Stomach (tissue), 8 donors: ENCODE measurements at regions not wholly inside any gene's neighbourhood (a gene's known extent, or its start where the extent isn't known, plus 50 kb on each side); places are given as distances from the start of the nearest gene placed in this dataset.

Experiments used
- DNase-seq, 2 donors: peaks; one replicate each; pipeline versions ENCODE4 v3.0.0 to v3.0.0-alpha.2; 2013 to 2019
- H3K27ac ChIP-seq, 5 donors: fragments of 200-600 bp in 4 of 5; sonication (generic) in 4 of 5; one replicate each; pipeline ENCODE4 v1.5.1; 2013 to 2019; ENCODE audit warnings: mild to moderate bottlenecking in 1 of 5, moderate library complexity in 1 of 5
- H3K27me3 ChIP-seq, 3 donors: fragments of 200-600 bp; sonication (generic); one replicate each; pipeline ENCODE4 v1.5.1; 2017 to 2019; ENCODE audit warnings: mixed run types in 1 of 3
- H3K36me3 ChIP-seq, 4 donors: fragments of 200-600 bp; sonication (generic); 1 replicate in 3 of 4; 2 replicates in 1 of 4; pipeline ENCODE4 v1.5.1; 2016 to 2019
- H3K4me1 ChIP-seq, 4 donors: fragments of 200-600 bp; sonication (generic); one replicate each; pipeline ENCODE4 v1.5.1; 2016 to 2019
- H3K4me3 ChIP-seq, 4 donors: fragments of 200-600 bp; sonication (generic) in 3 of 4; one replicate each; pipeline ENCODE4 v1.5.1; 2016 to 2019; ENCODE audit warnings: mild to moderate bottlenecking in 1 of 4
- H3K9me3 ChIP-seq, 4 donors: fragments of 200-600 bp; sonication (generic); one replicate each; pipeline ENCODE4 v1.5.1; 2016 to 2019
- EP300 ChIP-seq: sonication (generic); formaldehyde crosslinking; IDR thresholded peaks from one replicate; pipeline ENCODE4 v1.6.1; 2017; ENCODE audit warnings: antibody characterized with exemption
- POLR2A ChIP-seq, 4 donors: fragments of 450-650 bp; IDR thresholded peaks; one replicate each; pipeline ENCODE4 v1.6.1; 2016; ENCODE audit warnings: antibody characterized with exemption in 4 of 4, control low read depth in 2 of 4, mild to moderate bottlenecking in 1 of 4, moderate library complexity in 1 of 4
- POLR2AphosphoS5 ChIP-seq, 3 donors: sonication (generic); formaldehyde crosslinking; IDR thresholded peaks; one replicate each; pipeline ENCODE4 v1.6.1; 2016; ENCODE audit warnings: antibody characterized with exemption in 3 of 3
- WGBS, 5 donors: extraction: QIAGEN DNeasy Blood & Tissue Kit in 3 of 5; methylation state at CpG; one replicate each; pipeline versions ENCODE4 v1.1.5 to v1.1.7; 2013 to 2018; 5-methylcytosine and 5-hydroxymethylcytosine counted together
- intact Hi-C: fragments of 100-400 bp; cut with DNase I; formaldehyde crosslinking; loops from one replicate; pipeline ENCODE4 v1.15.1; 2023; ENCODE audit warnings: low total_unique reads
- TF ChIP-seq, protein P1 (sequence below), 7 experiments: fragments of 450-650 bp in 4 of 7; fragments of 200-600 bp in 3 of 7; sonication (generic) in 3 of 7; IDR thresholded peaks; one replicate each; pipeline ENCODE4 v1.5.1; 2016 to 2019; ENCODE audit warnings: antibody characterized with exemption in 7 of 7, control low read depth in 2 of 7, mild to moderate bottlenecking in 1 of 7
- donor health status: healthy with polysubstance abuse.
- donor health status: Bipolar disorder and iron deficiency.
- donor health status: healthy.

DNA sequence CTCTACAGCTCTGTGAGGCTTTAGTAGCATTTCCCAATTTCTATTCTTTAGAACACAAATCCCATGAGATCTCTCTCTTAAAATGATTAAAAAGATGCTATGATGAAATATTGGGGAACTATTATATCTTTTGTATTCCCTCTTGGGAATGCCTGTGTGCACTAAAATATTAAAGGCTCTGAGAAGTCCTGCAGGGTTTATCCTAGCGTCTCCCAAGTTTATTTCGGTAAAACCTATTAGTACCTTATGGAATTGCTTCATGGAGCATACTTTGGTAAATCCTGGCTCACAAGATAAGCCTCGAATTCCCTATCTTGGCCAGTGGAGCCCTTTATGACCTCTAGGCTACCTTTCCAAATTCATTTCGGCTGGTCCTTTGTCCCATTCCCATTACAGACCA lies 306.8 kb downstream of the VRK1 start:
- no peak overlapping the region for H3K4me3 ChIP-seq
- no peak overlapping the region for H3K27ac ChIP-seq
- H3K36me3 ChIP-seq, result no peaks in the 10 kb centered on the region
- WGBS, 5 donors, result 75 to 80% (median 78%) methylated on average over 4 of the region's 4 CpGs
- DNase-seq, result no peak
- H3K4me1 ChIP-seq, result no peaks in the 10 kb centered on the region
- peaks cover 0 to 13% (median 6%) of the 10 kb centered on the region in 4 donors for H3K9me3 ChIP-seq
- intact Hi-C loops, result no loop called here
- no peak for TF ChIP-seq POLR2AphosphoS5 (IDR thresholded peaks at IDR 0.05)
- TF ChIP-seq, protein P1, sequence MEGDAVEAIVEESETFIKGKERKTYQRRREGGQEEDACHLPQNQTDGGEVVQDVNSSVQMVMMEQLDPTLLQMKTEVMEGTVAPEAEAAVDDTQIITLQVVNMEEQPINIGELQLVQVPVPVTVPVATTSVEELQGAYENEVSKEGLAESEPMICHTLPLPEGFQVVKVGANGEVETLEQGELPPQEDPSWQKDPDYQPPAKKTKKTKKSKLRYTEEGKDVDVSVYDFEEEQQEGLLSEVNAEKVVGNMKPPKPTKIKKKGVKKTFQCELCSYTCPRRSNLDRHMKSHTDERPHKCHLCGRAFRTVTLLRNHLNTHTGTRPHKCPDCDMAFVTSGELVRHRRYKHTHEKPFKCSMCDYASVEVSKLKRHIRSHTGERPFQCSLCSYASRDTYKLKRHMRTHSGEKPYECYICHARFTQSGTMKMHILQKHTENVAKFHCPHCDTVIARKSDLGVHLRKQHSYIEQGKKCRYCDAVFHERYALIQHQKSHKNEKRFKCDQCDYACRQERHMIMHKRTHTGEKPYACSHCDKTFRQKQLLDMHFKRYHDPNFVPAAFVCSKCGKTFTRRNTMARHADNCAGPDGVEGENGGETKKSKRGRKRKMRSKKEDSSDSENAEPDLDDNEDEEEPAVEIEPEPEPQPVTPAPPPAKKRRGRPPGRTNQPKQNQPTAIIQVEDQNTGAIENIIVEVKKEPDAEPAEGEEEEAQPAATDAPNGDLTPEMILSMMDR (IDR thresholded peaks at IDR 0.05), result no peak
- H3K27me3 ChIP-seq, result peaks cover 0 to 36% (median 0%) of the 10 kb centered on the region in 3 donors

DNA sequence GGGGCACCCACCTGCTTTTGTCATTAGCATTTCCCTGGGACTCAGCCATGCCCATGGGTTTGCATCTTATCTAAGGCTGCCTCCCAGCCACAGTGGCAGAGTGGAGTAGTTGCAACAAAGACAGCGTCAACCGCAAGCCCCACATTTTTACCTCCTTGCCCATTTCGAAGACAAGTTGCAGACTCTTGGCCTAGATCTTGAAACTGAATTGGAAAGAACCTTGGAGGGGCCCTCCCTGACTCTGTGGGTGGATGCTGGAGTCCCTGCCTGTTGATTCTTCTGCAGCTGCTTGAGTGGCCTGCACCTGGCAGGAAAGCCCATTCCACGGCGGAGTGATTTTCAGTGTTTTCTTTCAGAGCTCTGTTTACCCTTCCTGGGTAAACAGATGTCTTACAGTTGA lies 309.0 kb downstream of the VRK1 start:
- no peak overlapping the region for H3K4me3 ChIP-seq
- intact Hi-C loops, result no loop called here
- H3K36me3 ChIP-seq, result no peaks in the 10 kb centered on the region
- peaks cover 0 to 24% (median 17%) of the 10 kb centered on the region in 4 donors for H3K9me3 ChIP-seq
- H3K27ac ChIP-seq, result no peak overlapping the region
- H3K4me1 ChIP-seq, result no peaks in the 10 kb centered on the region
- TF ChIP-seq POLR2A (IDR thresholded peaks at IDR 0.05) (no peak), EP300 (no peak)
- TF ChIP-seq, protein P1 (IDR thresholded peaks at IDR 0.05), result no peak
- peaks cover 0 to 33% (median 0%) of the 10 kb centered on the region in 3 donors for H3K27me3 ChIP-seq
- peak in 1 of 2 donors; percentile 18 for DNase-seq
- 25 to 51% (median 38%) methylated on average over 5 of the region's 5 CpGs for WGBS, 5 donors

DNA sequence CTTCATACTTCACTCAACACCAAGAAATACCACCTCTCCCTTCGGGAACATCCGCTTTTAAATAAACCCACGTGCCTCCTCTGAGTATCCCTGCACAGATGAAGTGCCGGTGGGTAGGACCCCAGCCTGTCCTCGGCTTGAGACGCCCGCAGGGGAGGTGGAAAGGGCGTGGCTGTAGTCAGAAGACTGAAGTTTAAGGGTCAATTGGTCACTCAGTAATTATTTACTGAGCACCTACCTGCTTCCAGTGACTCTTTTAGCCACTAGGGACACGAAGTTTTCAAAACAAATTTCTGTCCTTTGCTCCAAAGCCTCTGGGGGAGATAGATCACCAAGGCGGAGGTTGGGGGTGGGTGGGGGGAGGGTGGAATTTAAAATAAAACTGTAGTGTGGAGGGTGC lies 309.4 kb downstream of the VRK1 start:
- TF ChIP-seq POLR2A (IDR thresholded peaks at IDR 0.05), result no peak
- no peak for TF ChIP-seq EP300
- TF ChIP-seq POLR2AphosphoS5 (IDR thresholded peaks at IDR 0.05), result no peak
- TF ChIP-seq, protein P1 (IDR thresholded peaks at IDR 0.05), result no peak
- Histone ChIP-seq H3K9me3 (peaks cover 0 to 24% (median 17%) of the 10 kb centered on the region in 4 donors), H3K4me1 (no peaks in the 10 kb centered on the region), H3K4me3 (no peak overlapping the region), H3K36me3 (no peaks in the 10 kb centered on the region), H3K27ac (no peak overlapping the region), H3K27me3 (peaks cover 0 to 30% (median 0%) of the 10 kb centered on the region in 3 donors)
- no peak for DNase-seq
- 27 to 45% (median 35%) methylated on average over 10 of the region's 10 CpGs for WGBS, 5 donors
- intact Hi-C loops, result no loop called here

DNA sequence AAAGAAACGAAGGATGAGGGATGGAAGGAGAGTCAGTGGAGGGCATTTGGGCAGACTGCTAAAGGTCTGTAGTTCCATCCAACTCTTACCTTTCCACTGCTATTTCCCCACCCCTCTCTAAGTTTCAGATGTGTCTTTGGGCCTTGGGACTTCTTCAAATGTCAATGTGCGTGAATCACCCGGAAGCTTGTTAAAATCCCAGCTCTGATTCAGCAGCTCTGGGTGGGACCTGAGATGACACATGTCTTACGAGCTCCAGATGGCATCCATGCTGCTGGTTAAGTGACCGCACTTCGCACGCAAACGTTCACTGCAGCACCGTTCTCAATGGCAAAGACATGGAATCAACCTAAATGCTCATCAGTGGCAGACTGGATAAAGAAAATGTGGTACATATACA lies 309.9 kb downstream of the VRK1 start:
- intact Hi-C loops, result no loop called here
- 74 to 93% (median 87%) methylated on average over 9 of the region's 9 CpGs for WGBS, 5 donors
- no peak overlapping the region for H3K4me3 ChIP-seq
- no peak for TF ChIP-seq POLR2A (IDR thresholded peaks at IDR 0.05)
- no peak for TF ChIP-seq POLR2AphosphoS5 (IDR thresholded peaks at IDR 0.05)
- TF ChIP-seq, protein P1 (IDR thresholded peaks at IDR 0.05), result no peak
- no peak for TF ChIP-seq EP300
- H3K36me3 ChIP-seq, result no peaks in the 10 kb centered on the region
- no peaks in the 10 kb centered on the region for H3K4me1 ChIP-seq
- no peak for DNase-seq
- H3K27me3 ChIP-seq, result peaks cover 0 to 26% (median 0%) of the 10 kb centered on the region in 3 donors
- H3K27ac ChIP-seq, result no peak overlapping the region
- peaks cover 0 to 24% (median 17%) of the 10 kb centered on the region in 4 donors for H3K9me3 ChIP-seq
